CD14-positive monocyte (primary cell): ENCODE measurements at regions not wholly inside any gene's neighbourhood (a gene's known extent, or its start where the extent isn't known, plus 50 kb on each side); places are given as distances from the start of the nearest gene placed in this dataset.

ENCODE experiments used
- DNase-seq, 3 donors: peaks; one replicate each; pipeline ENCODE4 v3.0.0-alpha.2; 2011 to 2022
- H2AFZ ChIP-seq: 2 replicates; pipeline ENCODE4 v1.6.0; 2012; ENCODE audit warnings: mild to moderate bottlenecking, low read depth, low read length, inconsistent platforms; ENCODE audit not compliant: insufficient read depth, poor library complexity, severe bottlenecking
- H3K27ac ChIP-seq, 2 donors: 1 replicate in 1 of 2; 2 replicates in 1 of 2; pipeline ENCODE4 v1.5.1; 2012 to 2013; ENCODE audit warnings: low read length in 2 of 2, control low read depth in 1 of 2, inconsistent platforms in 1 of 2, low read depth in 1 of 2, mild to moderate bottlenecking in 1 of 2
- H3K27me3 ChIP-seq, 2 donors: one replicate each; pipeline versions ENCODE4 v1.6.0 to v1.6.1; 2011 to 2013; ENCODE audit warnings: low read length in 2 of 2; ENCODE audit not compliant: control insufficient read depth in 2 of 2, insufficient read depth in 2 of 2
- H3K36me3 ChIP-seq, 2 donors: replicated peaks in 1 of 2; 1 replicate in 1 of 2; 2 replicates in 1 of 2; pipeline versions ENCODE4 v1.5.1 to v1.6.1; 2012 to 2013; ENCODE audit warnings: low read length in 2 of 2, control low read depth in 1 of 2, inconsistent platforms in 1 of 2, mild to moderate bottlenecking in 1 of 2; ENCODE audit not compliant: insufficient read depth in 2 of 2, control insufficient read depth in 1 of 2
- H3K4me1 ChIP-seq, 2 donors: 1 replicate in 1 of 2; 2 replicates in 1 of 2; pipeline versions ENCODE4 v1.5.1 to v1.6.1; 2012 to 2013; ENCODE audit warnings: low read length in 2 of 2, control low read depth in 1 of 2, inconsistent platforms in 1 of 2, mild to moderate bottlenecking in 1 of 2, moderate library complexity in 1 of 2; ENCODE audit not compliant: insufficient read depth in 2 of 2, control insufficient read depth in 1 of 2
- H3K4me2 ChIP-seq: replicated peaks from 2 replicates; pipeline ENCODE3; 2012; ENCODE audit warnings: low read length, moderate library complexity, mild to moderate bottlenecking; ENCODE audit not compliant: poor library complexity, severe bottlenecking; ENCODE audit errors: extremely low read depth
- H3K4me3 ChIP-seq, 3 experiments: fragments of 200-600 bp in 1 of 3; sonication (generic) in 1 of 3; replicated peaks in 1 of 3; 1 replicate in 2 of 3; 2 replicates in 1 of 3; pipeline ENCODE4 v1.5.1; 2011 to 2013; ENCODE audit warnings: low read length in 3 of 3, mild to moderate bottlenecking in 3 of 3, control low read depth in 2 of 3, low read depth in 2 of 3, inconsistent platforms in 1 of 3, moderate library complexity in 1 of 3
- H3K79me2 ChIP-seq: 2 replicates; pipeline ENCODE4 v1.6.0; 2012; ENCODE audit warnings: mild to moderate bottlenecking, control low read depth, inconsistent platforms, low read length, moderate library complexity; ENCODE audit not compliant: insufficient read depth
- H3K9ac ChIP-seq: 2 replicates; pipeline ENCODE4 v1.6.0; 2017; ENCODE audit warnings: low read length, mild to moderate bottlenecking; ENCODE audit not compliant: insufficient read depth, poor library complexity, severe bottlenecking
- H3K9me3 ChIP-seq, 2 donors: replicated peaks in 1 of 2; 1 replicate in 1 of 2; 2 replicates in 1 of 2; pipeline versions ENCODE4 v1.5.1 to v1.6.1; 2012 to 2013; ENCODE audit warnings: low read length in 2 of 2, control low read depth in 1 of 2; ENCODE audit not compliant: control insufficient read depth in 1 of 2, insufficient read depth in 1 of 2
- H4K20me1 ChIP-seq: 2 replicates; pipeline ENCODE4 v1.6.0; 2012; ENCODE audit warnings: mild to moderate bottlenecking, low read length, control low read depth, moderate library complexity; ENCODE audit not compliant: insufficient read depth
- H3K27ac Mint-ChIP-seq, 7 donors: one replicate each; pipeline ENCODE4 v1.8.0; 2020; ENCODE audit warnings: mild to moderate bottlenecking in 7 of 7, mixed read lengths in 7 of 7, moderate library complexity in 6 of 7, inconsistent platforms in 2 of 7
- H3K27me3 Mint-ChIP-seq, 3 donors: one replicate each; pipeline ENCODE4 v1.8.0; 2021 to 2022; ENCODE audit warnings: low read depth in 3 of 3, mild to moderate bottlenecking in 3 of 3, mixed read lengths in 3 of 3, moderate library complexity in 3 of 3, inconsistent platforms in 1 of 3
- H3K36me3 Mint-ChIP-seq, 2 donors: one replicate each; pipeline ENCODE4 v1.8.0; 2020; ENCODE audit warnings: mixed read lengths in 2 of 2, inconsistent platforms in 1 of 2, mild to moderate bottlenecking in 1 of 2
- H3K4me1 Mint-ChIP-seq: one replicate; pipeline ENCODE4 v1.8.0; 2020; ENCODE audit warnings: mild to moderate bottlenecking, mixed read lengths
- H3K4me3 Mint-ChIP-seq, 2 donors: one replicate each; pipeline ENCODE4 v1.8.0; 2020; ENCODE audit warnings: mild to moderate bottlenecking in 2 of 2, mixed read lengths in 2 of 2, moderate library complexity in 1 of 2
- H3K9me3 Mint-ChIP-seq, 7 donors: one replicate each; pipeline ENCODE4 v1.8.0; 2020 to 2022; ENCODE audit warnings: mixed read lengths in 7 of 7, mild to moderate bottlenecking in 6 of 7, moderate library complexity in 6 of 7, inconsistent platforms in 2 of 7
- CTCF ChIP-seq: fragments of 200-600 bp; IDR thresholded peaks from one replicate; pipeline ENCODE4 v1.8.0; 2022; ENCODE audit warnings: antibody characterized with exemption, mild to moderate bottlenecking
- WGBS: methylation state at CpG from one replicate; pipeline ENCODE4 v1.1.5; 2013; ENCODE audit warnings: missing lambda C conversion rate; ENCODE audit not compliant: insufficient coverage; 5-methylcytosine and 5-hydroxymethylcytosine counted together
- intact Hi-C, 2 donors: fragments of 100-400 bp; cut with micrococcal nuclease; formaldehyde crosslinking; loops; one replicate each; pipeline versions ENCODE4 v1.15.0 to v1.15.1; 2023

GRCh38 chr7:25998499-25998898, 153.5 kb upstream of the NFE2L3 start:
- no peaks in the 10 kb centered on the region for H4K20me1 ChIP-seq
- no peaks in the 10 kb centered on the region for H3K36me3 ChIP-seq
- H3K4me2 ChIP-seq, result no peak overlapping the region
- no peaks in the 10 kb centered on the region for H3K9me3 ChIP-seq
- no peak overlapping the region for H3K4me3 ChIP-seq
- H3K9ac ChIP-seq, result no peak overlapping the region
- H3K4me1 ChIP-seq, result no peaks in the 10 kb centered on the region
- H3K4me1 Mint-ChIP-seq, result no peaks in the 10 kb centered on the region
- intact Hi-C loops, result no loop called here
- H3K27me3 Mint-ChIP-seq, result peaks cover 15 to 30% (median 18%) of the 10 kb centered on the region in 3 donors
- no peak overlapping the region for H3K27ac ChIP-seq
- TF ChIP-seq CTCF, result no peak
- no peaks in the 10 kb centered on the region for H3K36me3 Mint-ChIP-seq
- DNase-seq, result no peak
- no peak overlapping the region for H2AFZ ChIP-seq
- H3K9me3 Mint-ChIP-seq, result peaks cover 0 to 10% (median 1%) of the 10 kb centered on the region in 7 donors
- no peaks in the 10 kb centered on the region for H3K79me2 ChIP-seq
- H3K4me3 Mint-ChIP-seq, result no peak overlapping the region
- H3K27me3 ChIP-seq, result peaks cover 9 to 10% of the 10 kb centered on the region in 2 donors
- no peak overlapping the region for H3K27ac Mint-ChIP-seq
- 85% methylated on average over 5 of the region's 9 CpGs for WGBS

DNA sequence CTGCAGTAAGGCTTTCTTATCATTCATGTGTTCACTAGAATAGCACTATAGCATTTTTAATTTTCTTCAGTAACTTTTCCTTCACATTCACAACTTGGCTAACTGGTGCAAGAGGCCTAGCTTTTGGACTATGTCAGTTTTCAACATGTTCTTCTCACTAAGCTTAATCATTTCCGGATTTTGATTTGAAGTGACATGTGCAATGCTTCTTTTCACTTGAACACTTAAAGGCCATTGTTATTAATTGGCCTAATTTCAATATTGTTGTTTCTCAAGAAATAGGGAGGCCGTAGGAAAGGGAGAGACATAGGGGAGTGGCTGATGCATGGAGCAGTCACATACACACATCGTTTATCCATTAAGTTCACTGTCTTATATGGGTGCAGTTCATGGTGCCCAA, 151.2 kb upstream of the NFE2L3 start:
- Histone ChIP-seq H3K4me3 (no peak overlapping the region), H3K4me2 (no peak overlapping the region), H3K4me1 (no peaks in the 10 kb centered on the region), H3K79me2 (no peaks in the 10 kb centered on the region), H3K27me3 (peaks cover 8% of the 10 kb centered on the region in 2 donors), H3K36me3 (no peaks in the 10 kb centered on the region), H2AFZ (no peak overlapping the region), H4K20me1 (no peaks in the 10 kb centered on the region), H3K9ac (no peak overlapping the region), H3K27ac (no peak overlapping the region), H3K9me3 (no peaks in the 10 kb centered on the region)
- no peaks in the 10 kb centered on the region for H3K4me1 Mint-ChIP-seq
- DNase-seq, result no peak
- H3K27ac Mint-ChIP-seq, result no peak overlapping the region
- intact Hi-C loops, result no loop called here
- WGBS, result no CpG with 5 or more reads among the region's 3 CpGs
- peaks cover 0 to 6% (median 0%) of the 10 kb centered on the region in 7 donors for H3K9me3 Mint-ChIP-seq
- H3K27me3 Mint-ChIP-seq, result peaks cover 15 to 22% (median 20%) of the 10 kb centered on the region in 3 donors
- no peak for TF ChIP-seq CTCF
- no peaks in the 10 kb centered on the region for H3K36me3 Mint-ChIP-seq
- H3K4me3 Mint-ChIP-seq, result no peak overlapping the region
